SK-N-MC (cell line): ENCODE measurements at regions not wholly inside any gene's neighbourhood (a gene's known extent, or its start where the extent isn't known, plus 50 kb on each side); places are given as distances from the start of the nearest gene placed in this dataset.

Source experiments
- DNase-seq: peaks from one replicate; pipeline ENCODE4 v3.0.0-alpha.2; 2011; ENCODE audit warnings: low read depth, low spot score
- H3K27ac ChIP-seq: fragments of 200-600 bp; sonication (generic); 2 replicates; pipeline ENCODE4 v1.5.1; 2016; ENCODE audit warnings: mixed run types
- H3K36me3 ChIP-seq: fragments of 200-600 bp; sonication (generic); 2 replicates; pipeline ENCODE4 v1.6.1; 2017; ENCODE audit warnings: antibody characterized with exemption, low read length, mixed read lengths; ENCODE audit not compliant: insufficient read depth
- H3K4me3 ChIP-seq: fragments of 200-600 bp; sonication (generic); 2 replicates; pipeline ENCODE4 v1.5.1; 2016
- H3K9ac ChIP-seq: fragments of 200-600 bp; sonication (generic); 2 replicates; pipeline ENCODE4 v1.8.0; 2017; ENCODE audit warnings: mixed run types, mixed read lengths; ENCODE audit not compliant: insufficient read length
- H3K9me3 ChIP-seq: fragments of 200-600 bp; sonication (generic); 2 replicates; pipeline ENCODE4 v1.6.1; 2017; ENCODE audit warnings: low read depth, mild to moderate bottlenecking, antibody characterized with exemption, low read length, moderate library complexity, mixed read lengths
- EZH2 ChIP-seq: fragments of 200-600 bp; sonication (generic); IDR thresholded peaks from one replicate; pipeline ENCODE4 v1.6.1; 2017; ENCODE audit warnings: antibody characterized with exemption
- FOXP2 ChIP-seq: optimal IDR thresholded peaks from 2 replicates; pipeline ENCODE3; 2011; ENCODE audit warnings: mild to moderate bottlenecking, moderate library complexity; ENCODE audit not compliant: insufficient read depth; ENCODE audit errors: extremely low read length, control extremely low read depth
- POLR2AphosphoS5 ChIP-seq: IDR thresholded peaks from 2 replicates; pipeline ENCODE4 v1.6.1; 2012; ENCODE audit warnings: mild to moderate bottlenecking, low read depth, low read length, borderline replicate concordance

DNA sequence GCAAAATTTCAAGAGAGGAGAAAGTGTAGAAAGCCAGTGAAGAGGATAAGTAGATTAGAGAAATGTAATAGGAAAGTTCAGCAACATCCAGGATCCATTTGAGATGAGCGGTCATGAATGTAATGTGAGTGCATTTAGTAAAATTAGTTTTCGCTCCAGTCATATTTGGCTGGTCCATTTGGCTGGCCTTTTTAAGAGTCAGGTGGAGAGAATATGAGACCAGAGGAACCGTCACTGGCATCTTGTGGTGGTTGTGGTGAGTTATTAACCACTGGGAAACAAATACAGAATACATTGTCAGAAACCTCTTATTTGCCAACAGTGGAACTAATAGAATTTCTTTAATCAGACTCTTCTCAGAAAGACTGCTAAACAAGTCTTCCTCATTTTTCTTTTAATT lies 1064.3 kb upstream of the CDH2 start:
- TF ChIP-seq POLR2AphosphoS5 (no peak), EZH2 (no peak), FOXP2 (no peak)
- H3K9me3 ChIP-seq = no peaks in the 10 kb centered on the region
- no peak overlapping the region for H3K4me3 ChIP-seq

DNA sequence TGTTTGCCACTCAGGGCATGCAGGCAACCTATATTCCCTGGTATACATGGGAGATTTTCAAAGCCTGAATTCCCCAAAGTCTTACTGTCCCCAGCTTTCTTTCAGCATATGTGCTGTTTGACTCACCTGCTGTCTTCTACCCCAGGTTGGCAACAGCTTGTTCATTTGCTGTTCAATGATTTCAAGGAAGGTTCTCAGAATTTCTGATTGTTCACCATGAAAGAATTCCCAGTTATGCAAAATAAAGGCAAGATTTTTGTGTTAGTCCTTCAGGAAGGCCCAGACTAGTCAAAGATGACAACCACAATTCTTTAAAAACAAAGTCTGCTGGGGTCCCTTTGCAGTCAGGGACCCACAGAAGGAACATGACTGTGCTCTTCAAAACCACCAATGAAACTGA lies 1057.8 kb upstream of the CDH2 start:
- H3K27ac ChIP-seq = no peak overlapping the region
- no peaks in the 10 kb centered on the region for H3K36me3 ChIP-seq
- no peak overlapping the region for H3K4me3 ChIP-seq
- DNase-seq = no peak
- TF ChIP-seq POLR2AphosphoS5 (no peak), EZH2 (no peak), FOXP2 (no peak)
- no peaks in the 10 kb centered on the region for H3K9me3 ChIP-seq
- no peak overlapping the region for H3K9ac ChIP-seq

More for the DNA sequence above, 1064.3 kb upstream of the CDH2 start:
- DNase-seq = no peak
- H3K36me3 ChIP-seq = no peaks in the 10 kb centered on the region
- H3K9ac ChIP-seq = no peak overlapping the region
- no peak overlapping the region for H3K27ac ChIP-seq

DNA sequence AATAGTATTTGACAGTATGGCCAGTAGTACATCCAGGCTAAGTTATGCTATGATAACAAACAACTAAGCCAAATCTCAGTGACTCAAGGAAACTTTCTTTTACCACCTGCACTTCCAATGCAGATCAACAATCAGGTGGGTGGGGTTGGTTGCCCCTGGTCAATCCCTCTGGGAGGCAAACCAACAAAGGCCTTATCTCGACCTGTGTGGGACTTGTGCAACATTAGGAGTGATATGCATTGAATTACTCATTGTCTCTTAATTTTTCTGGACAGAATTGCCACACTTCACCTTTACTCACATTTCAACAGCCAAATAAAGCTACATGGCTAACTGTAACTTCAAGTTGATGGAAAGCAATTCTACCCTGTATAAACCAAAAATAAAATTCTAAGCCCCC lies 1049.3 kb upstream of the CDH2 start:
- TF ChIP-seq FOXP2 = no peak
- no peak for TF ChIP-seq EZH2
- TF ChIP-seq POLR2AphosphoS5 = no peak
- H3K36me3 ChIP-seq = no peaks in the 10 kb centered on the region
- no peak overlapping the region for H3K27ac ChIP-seq
- H3K9ac ChIP-seq = no peak overlapping the region
- H3K4me3 ChIP-seq = no peak overlapping the region
- DNase-seq = no peak
- H3K9me3 ChIP-seq = no peaks in the 10 kb centered on the region

DNA sequence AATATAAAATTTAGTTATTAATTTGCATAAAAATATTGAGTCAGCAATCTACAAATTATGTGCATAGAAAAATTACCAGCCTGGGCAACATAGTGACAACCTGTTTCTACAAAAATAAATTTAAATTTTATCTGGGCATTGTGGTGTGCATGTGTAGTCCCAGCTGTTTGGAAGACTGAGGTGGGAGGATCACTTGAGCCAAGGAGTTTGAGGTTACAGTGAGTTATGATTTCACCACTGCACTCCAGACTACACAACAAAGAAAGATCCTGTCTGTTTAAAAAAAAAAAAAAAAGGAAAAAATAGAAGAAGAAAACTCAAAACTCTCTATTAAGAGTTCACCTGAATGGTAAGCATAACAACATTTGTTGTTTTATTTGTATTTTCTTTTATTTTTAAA lies 1048.4 kb upstream of the CDH2 start:
- no peak for TF ChIP-seq FOXP2
- no peak for TF ChIP-seq POLR2AphosphoS5
- no peak for TF ChIP-seq EZH2
- no peaks in the 10 kb centered on the region for H3K36me3 ChIP-seq
- no peak overlapping the region for H3K27ac ChIP-seq
- DNase-seq = no peak
- H3K4me3 ChIP-seq = no peak overlapping the region
- no peak overlapping the region for H3K9ac ChIP-seq
- H3K9me3 ChIP-seq = no peaks in the 10 kb centered on the region

DNA sequence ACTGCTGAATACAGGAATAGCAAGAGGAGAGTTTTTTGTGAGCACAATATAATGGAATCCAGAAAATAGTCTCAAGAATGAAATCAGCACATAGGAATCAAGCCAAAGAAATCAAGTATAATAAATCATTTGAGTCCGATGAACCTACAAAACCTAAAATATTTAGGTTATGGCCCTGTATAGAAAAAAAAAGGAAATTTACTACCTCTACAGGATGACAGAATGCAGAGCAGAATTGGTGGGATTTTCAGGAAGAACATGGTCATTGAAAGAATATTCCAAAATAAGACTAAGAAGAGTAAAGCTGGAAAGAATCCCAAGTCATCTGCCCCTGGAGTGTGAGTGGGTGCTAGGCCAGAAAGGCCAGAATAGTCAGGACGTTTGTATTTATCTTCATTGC lies 1041.2 kb upstream of the CDH2 start:
- TF ChIP-seq POLR2AphosphoS5 (no peak), FOXP2 (no peak), EZH2 (no peak)
- Histone ChIP-seq H3K9me3 (no peaks in the 10 kb centered on the region), H3K9ac (no peak overlapping the region), H3K36me3 (no peaks in the 10 kb centered on the region), H3K4me3 (no peak overlapping the region), H3K27ac (no peak overlapping the region)
- no peak for DNase-seq

DNA sequence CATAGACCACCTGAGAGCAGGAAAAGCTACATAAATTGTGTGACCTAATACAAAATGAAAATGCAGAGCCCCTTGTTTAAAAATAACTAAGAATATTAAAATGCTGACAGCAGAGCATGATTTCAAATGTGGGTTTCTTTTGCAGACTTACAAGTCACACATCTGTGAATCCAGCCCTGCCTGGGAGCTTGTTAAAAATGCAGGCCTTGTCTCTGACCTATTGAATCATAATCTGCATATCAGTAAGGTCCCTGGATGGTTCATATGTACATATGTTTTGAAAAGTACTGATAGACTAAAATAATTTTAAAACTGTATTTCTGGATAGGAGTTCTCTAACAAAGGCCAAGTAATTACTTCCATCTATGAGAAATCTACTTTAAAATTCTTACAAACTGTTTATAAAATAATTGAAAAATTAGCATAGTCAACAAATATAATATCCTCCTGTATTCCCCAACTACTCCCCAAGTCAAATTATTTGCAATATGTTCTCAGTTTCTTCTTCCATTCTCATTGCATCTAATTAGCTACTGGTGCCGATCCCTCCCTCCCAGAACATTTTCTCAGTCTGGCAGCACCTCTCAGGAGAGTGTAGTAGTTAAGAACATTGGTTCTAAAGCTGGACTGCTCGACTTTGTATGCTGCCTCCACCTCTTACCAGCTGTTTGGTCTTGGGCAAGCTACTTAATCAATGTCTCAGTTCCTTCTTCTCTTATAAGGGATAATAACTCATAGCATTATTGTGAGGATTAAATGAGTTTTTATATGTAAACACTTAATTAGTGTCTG lies 1040.4 kb upstream of the CDH2 start:
- Histone ChIP-seq H3K9me3 (no peaks in the 10 kb centered on the region), H3K4me3 (no peak overlapping the region), H3K36me3 (no peaks in the 10 kb centered on the region), H3K9ac (no peak overlapping the region), H3K27ac (no peak overlapping the region)
- DNase-seq = no peak
- TF ChIP-seq FOXP2 = no peak
- no peak for TF ChIP-seq EZH2
- no peak for TF ChIP-seq POLR2AphosphoS5

DNA sequence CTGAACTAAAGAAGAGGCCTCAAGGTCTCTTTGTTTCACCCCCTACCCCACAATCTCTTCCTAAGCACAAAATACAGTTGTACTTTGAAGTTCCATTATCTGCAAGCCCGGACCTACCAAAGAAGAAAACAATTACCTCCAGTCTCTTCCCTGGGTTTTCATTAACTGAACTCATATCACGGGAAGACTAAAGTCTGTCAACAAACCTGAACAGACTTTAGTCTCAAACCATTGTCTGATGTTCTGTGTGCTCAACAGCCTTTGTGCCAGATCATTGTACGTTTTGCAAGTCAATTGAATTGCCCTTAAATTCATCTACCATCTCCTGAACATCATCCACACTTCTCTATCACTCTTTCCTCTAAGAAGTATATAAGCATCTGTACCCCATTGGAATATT lies 1021.9 kb upstream of the CDH2 start:
- Histone ChIP-seq H3K9me3 (no peaks in the 10 kb centered on the region), H3K4me3 (no peak overlapping the region), H3K9ac (no peak overlapping the region), H3K27ac (no peak overlapping the region), H3K36me3 (no peaks in the 10 kb centered on the region)
- TF ChIP-seq FOXP2 = no peak
- TF ChIP-seq POLR2AphosphoS5 = no peak
- no peak for TF ChIP-seq EZH2
- no peak for DNase-seq

DNA sequence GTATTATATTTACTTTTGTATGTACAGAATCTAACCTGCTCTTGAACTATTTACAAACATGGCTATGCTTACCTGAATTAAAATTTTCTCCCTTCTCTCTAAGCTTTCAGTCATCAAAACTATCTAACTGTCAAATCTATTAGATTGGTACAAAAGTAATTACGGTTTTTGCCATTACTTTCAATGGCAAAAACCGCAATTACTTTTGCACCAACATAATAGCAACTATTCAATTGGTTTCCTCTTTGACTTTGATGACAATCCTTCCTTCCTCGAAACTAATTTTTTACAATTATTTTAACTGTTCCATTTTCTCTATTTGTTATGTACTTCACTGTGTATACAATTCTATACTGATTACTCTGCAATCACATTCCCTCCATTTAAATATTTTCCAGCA lies 1019.4 kb upstream of the CDH2 start:
- H3K36me3 ChIP-seq = no peaks in the 10 kb centered on the region
- no peaks in the 10 kb centered on the region for H3K9me3 ChIP-seq
- DNase-seq = no peak
- TF ChIP-seq FOXP2 (no peak), EZH2 (no peak), POLR2AphosphoS5 (no peak)
- H3K9ac ChIP-seq = no peak overlapping the region
- no peak overlapping the region for H3K27ac ChIP-seq
- no peak overlapping the region for H3K4me3 ChIP-seq

DNA sequence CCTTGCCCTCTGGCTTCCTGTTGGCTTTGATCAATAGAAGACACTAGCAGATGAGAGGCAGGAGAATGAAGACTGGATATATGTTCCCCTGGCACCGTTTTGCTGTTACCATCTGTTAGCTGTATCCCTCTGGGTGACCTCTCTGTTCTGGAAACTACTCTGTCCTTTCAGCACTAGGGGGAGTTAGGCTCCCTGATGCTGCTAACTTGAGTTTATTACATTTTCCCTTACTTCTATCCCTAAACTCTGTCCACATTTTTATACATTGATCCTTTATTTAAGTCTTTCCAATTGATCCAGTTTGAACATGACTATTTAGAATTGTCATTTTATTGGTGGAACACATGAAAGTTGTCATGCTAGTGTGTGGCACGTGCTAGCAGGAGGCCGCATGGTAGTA lies 1014.3 kb upstream of the CDH2 start:
- Histone ChIP-seq H3K9me3 (no peaks in the 10 kb centered on the region), H3K36me3 (no peaks in the 10 kb centered on the region), H3K4me3 (no peak overlapping the region), H3K9ac (no peak overlapping the region), H3K27ac (no peak overlapping the region)
- DNase-seq = no peak
- no peak for TF ChIP-seq POLR2AphosphoS5
- TF ChIP-seq FOXP2 = no peak
- TF ChIP-seq EZH2 = no peak
